COLO668 (cell line): ENCODE measurements at regions not wholly inside any gene's neighbourhood (a gene's known extent, or its start where the extent isn't known, plus 50 kb on each side); places are given as distances from the start of the nearest gene placed in this dataset.
"Not testable (repeated sequence)": the region's sequence is repeated elsewhere in the genome, so short reads cannot be mapped to it uniquely, and the experiment has no call there.

Experiments used
- DNase-seq: peaks from one replicate; lab custom pipeline; 2025; ENCODE audit not compliant: unreplicated experiment; lab: John Stamatoyannopoulos, UW

DNA sequence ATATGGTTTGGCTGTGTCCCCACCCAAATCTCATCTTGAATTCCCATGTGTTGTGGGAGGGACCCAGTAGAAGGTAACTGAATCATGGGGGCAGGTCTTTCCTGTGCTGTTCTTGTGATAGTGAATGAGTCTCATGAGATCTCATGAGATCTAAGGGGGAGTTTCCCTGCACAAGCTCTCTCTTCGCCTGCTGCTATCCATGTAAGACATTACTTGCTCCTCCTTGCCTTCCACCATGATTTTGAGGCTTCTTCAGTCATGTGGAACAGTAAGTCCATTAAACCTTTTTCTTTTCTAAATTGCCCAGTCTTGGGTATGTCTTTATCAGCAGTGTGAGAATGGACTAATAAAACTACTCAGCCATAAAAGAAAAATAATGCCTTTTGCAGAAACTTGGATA is 80.8 kb upstream of the SERPINE2 start:
- DNase-seq, result not testable (repeated sequence)

DNA sequence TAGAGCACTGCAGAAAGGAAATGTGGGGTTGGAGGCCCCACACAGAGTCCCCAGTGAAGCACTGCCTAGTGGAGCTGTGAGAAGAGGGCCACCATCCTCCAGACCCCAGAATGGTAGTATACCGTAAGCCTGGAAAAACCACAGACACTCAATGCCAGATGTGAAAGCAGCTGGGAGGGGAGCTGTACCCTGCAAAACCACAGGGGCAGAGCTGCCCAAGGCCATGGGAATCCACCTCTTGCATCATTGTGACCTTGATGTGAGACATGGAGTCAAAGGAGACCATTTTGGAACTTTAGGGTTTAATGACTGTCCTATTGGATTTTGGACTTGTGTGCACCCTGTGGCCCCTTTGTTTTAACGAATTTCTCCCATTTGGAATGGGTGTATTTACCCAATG is 75.3 kb upstream of the SERPINE2 start:
- no peak for DNase-seq

DNA sequence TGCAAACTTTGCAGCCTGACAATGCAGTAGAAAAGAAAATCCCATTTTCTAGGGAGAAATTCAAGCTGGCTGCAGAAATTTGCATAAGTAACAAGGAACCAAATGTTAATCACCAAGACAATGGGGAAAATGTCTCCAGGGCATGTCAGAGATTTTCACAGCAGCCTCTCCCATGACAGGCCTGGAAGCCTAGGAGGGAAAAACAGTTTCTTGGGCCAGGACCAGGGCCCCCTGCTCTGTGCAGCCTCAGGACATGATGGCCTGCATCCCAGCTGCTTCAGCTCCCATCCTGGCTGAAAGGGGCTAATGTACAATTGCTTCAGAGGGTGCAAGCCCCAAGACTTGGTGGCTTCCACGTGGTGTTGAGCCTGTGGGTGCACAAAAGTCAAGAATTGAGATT is 74.8 kb upstream of the SERPINE2 start:
- DNase-seq, result not testable (repeated sequence)

DNA sequence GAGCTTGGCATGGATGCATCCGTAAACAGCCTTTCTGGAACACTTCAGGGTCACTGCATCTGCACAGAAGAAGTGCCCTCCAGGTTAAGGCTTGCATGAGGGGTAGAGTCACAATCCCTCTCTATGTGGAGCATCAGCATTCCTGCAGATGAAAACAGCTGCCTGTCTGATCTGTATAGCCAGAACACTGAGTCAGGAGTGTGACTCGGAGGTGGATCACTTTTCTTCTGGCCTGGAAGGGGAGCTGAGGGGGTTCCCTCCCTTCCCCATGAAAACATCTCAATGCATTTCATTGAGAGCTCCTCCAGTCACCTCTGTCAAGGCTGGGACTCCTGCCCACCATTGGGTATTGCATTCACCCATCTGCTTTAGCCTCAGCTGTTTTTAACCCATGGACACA is 72.5 kb upstream of the SERPINE2 start:
- no peak for DNase-seq

DNA sequence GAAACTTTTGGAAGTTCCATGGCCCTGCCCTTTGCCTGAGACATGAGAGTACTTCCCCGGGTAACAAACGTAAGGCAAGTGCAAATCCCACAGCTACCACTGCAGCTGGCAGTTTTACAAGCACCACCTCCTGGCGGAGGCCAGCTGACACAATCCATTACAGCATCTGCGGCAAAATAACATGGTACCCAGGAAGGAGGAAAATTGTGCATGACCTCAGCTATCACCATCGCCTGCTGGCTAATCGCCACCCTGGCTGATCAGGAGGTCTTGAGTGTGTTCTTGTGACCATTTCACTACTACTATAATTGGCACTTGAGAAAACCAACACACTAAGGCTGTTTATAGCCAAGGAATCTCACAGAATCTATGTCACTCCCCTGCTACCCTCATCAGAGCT is 71.7 kb upstream of the SERPINE2 start:
- no peak for DNase-seq

DNA sequence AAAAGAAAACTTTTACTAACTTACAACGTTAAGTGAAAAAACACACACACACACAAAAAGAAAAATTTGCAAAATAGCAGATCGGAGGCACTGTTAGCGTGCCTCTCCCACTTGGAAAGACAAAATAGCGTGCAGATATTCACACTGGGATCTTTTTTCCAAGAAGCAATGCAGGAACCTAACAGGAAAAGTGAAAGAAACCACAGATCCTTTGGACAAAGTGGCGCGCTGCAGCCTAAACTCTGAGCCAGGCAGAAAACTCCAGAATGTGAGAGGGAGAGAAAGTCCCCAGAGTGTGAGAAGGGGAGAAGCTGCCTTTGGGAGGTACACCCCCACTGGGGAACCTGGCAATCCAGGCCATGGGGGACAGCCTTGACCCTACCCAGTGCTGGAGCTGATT is 70.7 kb upstream of the SERPINE2 start:
- DNase-seq, result no peak

DNA sequence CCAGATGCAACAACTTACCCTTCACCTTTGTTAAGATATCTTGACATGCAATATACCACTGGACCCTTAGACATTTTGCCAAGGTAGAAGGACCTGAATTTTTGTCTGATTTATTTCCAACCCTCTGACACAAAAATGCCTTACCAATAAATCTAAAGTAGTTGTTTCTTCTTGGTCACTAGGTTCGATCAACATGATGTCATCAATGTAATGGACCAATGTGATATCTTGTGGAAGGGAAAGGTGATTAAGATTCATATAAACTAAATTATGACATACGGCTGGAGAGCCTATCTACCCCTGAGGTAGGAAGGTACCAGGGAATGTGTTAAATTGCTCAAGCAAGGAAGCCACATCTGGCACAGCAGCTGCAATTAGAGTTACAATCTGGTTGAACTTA is 67.7 kb upstream of the SERPINE2 start:
- DNase-seq, result no peak

DNA sequence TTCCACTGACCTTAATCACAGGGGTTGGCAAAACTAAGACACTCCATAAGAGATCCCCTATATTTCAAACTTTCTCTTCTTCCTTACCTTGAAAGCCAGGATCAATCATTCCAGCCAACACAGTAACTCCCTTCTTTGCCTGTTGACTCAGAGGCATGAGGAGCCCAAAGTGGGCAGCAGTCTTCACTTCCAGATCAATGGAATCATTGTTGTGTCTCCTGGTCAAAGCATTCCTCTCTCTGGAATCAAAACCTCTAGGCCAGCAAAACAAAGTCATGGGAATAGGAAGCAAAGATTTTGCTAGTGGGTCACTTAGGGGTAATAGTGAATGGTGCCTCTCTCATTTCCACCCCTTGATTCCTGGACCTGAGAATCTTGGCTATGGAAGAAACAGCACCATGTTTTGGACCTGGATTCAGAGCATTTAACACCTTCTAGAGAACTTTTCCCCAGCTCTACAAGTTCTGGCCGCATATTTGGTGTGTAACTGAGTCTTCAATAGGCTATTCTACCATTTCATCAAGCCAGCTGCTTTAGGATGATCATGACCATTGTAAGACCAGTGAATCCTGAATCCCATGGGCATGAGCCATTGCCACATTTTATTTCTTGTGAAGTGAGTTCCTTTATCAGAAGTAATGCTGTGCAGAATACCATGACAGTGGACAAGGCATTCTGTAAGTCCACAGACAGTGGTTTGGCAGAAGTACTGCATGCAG is 65.7 kb upstream of the SERPINE2 start:
- DNase-seq, result no peak

DNA sequence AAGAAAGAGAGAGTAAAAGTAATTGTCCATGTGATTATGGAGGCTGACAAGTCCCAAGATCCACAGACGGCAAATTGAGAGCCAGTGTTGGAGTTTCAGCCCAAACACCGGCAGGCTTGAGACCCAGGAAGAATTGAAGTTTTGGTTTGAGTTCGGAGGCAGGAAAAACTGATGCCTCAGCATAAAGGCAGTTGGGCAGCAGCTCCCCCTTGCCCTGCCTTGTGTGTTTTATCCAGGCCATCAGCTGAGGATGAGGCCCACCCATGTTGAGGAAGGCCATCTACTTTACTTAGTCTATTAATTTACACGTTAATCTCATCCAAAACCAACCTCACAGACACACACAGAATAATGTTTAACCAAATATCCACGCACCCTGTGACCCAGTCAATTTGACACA is 64.6 kb upstream of the SERPINE2 start:
- DNase-seq, result no peak

DNA sequence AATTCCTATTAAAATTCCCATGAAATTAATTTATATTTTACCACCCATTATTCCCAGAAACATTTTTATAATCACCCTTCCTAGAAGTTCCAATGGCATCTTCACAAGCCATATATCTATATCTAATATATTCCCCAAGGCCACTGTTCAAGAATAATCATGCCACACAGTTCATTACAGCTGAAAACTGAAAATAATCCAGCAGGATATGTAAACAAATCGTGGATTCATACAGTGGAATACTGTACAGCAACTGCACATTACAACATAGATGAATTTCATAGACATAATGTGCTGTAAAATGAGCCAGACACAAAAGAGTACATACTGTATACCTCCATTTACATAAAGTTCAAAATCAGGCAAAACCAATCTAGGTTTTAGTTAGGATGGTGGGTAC is 63.9 kb upstream of the SERPINE2 start:
- no peak for DNase-seq

DNA sequence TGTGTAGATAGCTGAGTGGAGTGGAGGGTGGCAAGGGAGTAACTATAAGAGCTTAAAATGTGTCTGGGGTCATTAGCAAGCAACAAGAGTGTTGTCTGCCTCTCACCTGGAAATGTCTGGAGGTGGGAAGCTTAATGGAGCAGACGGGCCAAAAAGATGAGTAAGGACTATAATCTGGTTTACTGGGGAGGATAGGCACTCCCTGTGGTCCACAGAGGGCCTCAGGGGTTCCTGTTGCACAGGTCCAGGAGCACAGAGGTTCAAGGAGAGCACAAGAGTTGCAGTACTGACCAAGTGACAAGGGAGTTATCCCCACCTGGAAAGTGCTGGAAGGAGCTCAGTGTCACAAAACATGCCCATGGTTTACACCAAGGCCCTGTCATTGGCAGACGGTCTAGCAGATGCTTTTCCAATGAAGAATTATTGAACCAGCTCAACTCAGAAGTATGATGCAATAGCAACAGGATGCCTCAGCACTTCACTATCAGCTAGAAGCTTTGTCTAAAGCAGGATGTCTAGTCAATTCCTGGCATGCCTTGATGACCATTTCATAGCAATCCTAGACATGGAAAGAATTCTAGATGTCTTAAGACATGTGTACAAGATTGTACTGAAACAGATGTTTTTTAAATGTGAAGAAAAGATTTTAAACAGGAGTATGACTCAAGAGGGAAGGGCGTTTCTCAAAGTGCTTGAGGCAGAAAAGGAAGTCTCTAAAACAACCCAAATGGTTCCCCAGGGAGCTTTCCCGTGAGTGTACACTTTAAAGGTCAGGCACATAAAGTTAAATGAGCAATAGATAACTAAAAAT is 62.9 kb upstream of the SERPINE2 start:
- no peak for DNase-seq

DNA sequence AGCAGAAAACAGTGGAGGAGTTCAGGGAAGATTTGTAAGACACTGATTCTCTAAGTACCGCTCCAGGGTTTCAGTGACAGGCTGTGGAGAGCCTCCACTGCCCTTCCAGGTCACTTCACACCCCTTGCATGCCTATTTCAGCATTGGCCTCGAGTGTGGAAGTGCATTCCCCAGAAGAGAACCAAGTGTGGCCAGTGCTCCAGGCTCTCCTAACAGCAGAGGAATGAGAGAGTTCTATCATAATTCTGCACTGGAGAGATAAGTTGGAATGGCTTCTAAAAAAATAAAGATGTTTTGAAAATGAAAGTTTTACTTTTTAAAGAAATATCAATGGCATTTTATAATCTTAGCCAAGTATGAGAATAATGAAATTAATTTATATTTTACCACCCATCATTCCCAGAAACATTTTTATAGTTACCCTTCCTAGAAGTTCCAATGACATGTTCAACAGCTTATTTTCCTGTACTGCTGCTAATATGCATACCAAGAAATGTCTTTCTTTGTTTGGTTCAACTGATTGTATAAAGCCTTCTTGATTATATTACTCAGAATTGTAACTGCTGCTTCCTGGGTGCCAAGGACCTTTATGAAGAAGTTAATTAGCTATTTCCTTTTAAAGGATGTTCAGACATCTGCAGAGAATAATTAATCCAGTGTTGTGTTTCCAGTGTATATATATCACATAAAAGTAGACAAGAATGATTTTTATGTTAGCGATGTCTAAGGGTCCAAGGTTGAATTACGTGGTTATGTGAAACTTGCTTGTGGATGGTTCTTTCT is 61.0 kb upstream of the SERPINE2 start:
- DNase-seq, result no peak

DNA sequence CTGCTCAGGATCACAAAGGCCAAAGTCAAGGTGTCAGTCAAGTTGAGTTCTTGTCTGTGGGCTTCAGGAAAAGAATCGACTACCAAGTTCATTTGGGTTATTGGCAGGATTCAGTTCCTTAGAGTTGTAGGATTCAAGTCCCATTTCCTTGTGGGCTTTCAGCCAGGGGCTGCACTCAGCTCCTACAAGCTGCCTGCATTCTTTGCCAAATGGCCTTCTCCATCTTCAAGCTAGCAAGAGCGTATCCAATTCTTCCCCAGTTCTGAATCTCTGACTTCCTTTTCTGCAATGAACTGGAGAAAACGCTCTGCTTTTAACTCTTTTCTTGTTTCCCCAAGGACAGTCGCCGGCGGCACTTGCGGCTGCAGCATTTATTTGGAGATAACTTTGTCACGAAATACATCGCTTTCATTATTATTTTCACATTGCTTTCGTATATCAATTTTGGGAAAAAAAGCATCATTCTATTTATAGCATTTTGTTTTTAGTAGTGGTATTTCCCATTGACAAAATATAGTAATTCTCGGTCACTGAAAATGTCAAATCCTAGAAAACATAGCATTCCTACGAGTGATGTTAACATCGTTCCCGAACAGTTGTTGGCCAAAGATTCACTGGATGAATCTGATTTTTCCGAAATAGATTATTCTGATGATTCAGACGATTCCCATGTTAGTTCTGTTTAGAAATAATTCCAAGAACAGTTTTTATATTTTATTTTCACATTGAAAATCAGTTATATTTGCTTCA is 59.6 kb upstream of the SERPINE2 start:
- no peak for DNase-seq

DNA sequence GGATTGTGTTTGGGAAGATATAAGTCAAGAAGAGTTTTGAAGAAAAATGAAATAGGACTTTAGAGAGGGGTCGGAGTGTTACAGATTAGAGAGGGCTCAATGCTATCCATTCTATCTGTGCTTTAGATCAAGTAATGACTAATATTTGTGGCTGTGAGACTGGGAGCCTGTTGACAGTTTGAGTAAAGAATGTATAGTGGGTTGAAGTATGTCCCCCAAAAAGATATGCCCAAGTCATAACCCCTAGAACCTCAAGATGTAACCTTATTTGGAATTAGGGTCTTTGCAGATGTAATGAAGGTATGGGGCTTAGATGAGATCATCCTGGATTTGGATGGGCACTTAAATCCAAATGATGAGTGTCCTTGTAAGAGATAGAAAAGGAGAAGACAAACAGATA is 55.3 kb upstream of the SERPINE2 start:
- no peak for DNase-seq

DNA sequence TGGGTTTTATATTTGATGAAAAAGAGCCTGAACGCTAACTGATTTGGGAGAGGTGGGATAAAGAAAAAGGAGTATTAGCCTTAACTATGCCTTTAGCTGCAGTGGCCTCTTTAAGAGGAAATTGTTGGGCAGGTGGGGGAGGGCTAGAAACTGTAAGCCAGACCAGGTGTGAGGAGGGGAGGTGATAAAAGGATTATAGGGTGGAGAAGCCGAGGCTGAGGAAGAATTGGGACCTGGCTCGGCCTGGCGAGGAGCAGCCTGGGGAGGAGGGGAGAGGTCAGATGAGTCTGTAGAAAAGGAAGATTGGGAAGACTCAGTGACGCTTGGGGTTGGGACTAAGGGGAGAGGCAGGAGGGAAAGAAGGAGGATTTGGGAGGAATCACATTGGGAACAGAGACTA is 52.6 kb upstream of the SERPINE2 start:
- DNase-seq, result not testable (repeated sequence)

DNA sequence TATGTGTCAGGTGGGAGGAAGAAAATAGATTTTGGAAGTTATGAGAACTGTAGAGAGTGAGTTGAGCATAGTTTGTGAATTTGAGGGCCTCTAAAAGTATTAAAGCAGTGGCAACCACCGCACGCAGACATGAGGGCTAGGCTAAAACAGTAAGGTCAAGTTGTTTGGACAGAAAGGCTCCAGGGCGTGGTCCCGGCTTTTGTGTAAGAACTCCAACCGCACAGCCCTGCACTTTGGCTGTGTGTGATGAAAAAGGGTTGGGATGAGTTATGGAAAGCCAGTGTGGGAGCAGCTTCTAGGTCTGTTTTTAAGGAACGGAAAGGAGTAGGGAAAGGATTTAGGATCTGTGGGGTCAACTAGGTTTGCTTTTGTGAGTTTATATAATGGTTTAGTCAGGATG is 50.5 kb upstream of the SERPINE2 start:
- DNase-seq, result not testable (repeated sequence)
